B cell (primary cell): ENCODE measurements at regions not wholly inside any gene's neighbourhood (a gene's known extent, or its start where the extent isn't known, plus 50 kb on each side); places are given as distances from the start of the nearest gene placed in this dataset.
"Not testable (repeated sequence)": the region's sequence is repeated elsewhere in the genome, so short reads cannot be mapped to it uniquely, and the experiment has no call there.

Experiments
- ATAC-seq: fragments of 200-7000 bp; cut with Tn5 transposase; one replicate; pipeline ENCODE4 v1.10.0; 2021; ENCODE audit warnings: low read depth, mild to moderate bottlenecking, moderate number of reproducible peaks, moderate library complexity
- CTCF ChIA-PET: fragments of 350-600 bp; sonication (Branson Sonifier 250); formaldehyde crosslinking; loops from one replicate; lab custom pipeline; 2021; ENCODE audit warnings: antibody characterized with exemption, inconsistent platforms; lab: Charles Lee
- POLR2A ChIA-PET: fragments of 350-600 bp; sonication (Branson Sonifier 250); formaldehyde crosslinking; loops from one replicate; lab custom pipeline; 2021; ENCODE audit warnings: antibody characterized with exemption; lab: Charles Lee
- DNase-seq: peaks from one replicate; pipeline ENCODE4 v3.0.0; 2013
- H2AFZ ChIP-seq: 2 replicates; pipeline ENCODE4 v1.6.1; 2012; ENCODE audit warnings: mild to moderate bottlenecking, low read depth, low read length; ENCODE audit not compliant: insufficient read depth, poor library complexity, severe bottlenecking
- H3K27ac ChIP-seq, 2 donors: 1 replicate in 1 of 2; 2 replicates in 1 of 2; pipeline ENCODE4 v1.5.1; 2012 to 2013; ENCODE audit warnings: low read length in 2 of 2, mild to moderate bottlenecking in 2 of 2, moderate library complexity in 1 of 2
- H3K27me3 ChIP-seq, 4 experiments: fragments of 200-600 bp in 1 of 4; sonication (generic) in 1 of 4; replicated peaks in 1 of 4; 1 replicate in 2 of 4; 2 replicates in 2 of 4; pipeline versions ENCODE4 v1.6.1 to v1.7.0; 2013 to 2016; ENCODE audit warnings: low read length in 3 of 4, mild to moderate bottlenecking in 2 of 4, mixed read lengths in 1 of 4, moderate library complexity in 1 of 4; ENCODE audit not compliant: insufficient read depth in 4 of 4, control insufficient read depth in 3 of 4; ENCODE audit errors: control extremely low read depth in 1 of 4
- H3K36me3 ChIP-seq, 2 experiments: replicated peaks in 1 of 2; 1 replicate in 1 of 2; 2 replicates in 1 of 2; pipeline versions ENCODE4 v1.6.1 to v1.7.1; 2013; ENCODE audit warnings: low read length in 1 of 2; ENCODE audit not compliant: insufficient read depth in 2 of 2, control insufficient read depth in 1 of 2; ENCODE audit errors: control extremely low read depth in 1 of 2, extremely low read depth in 1 of 2
- H3K4me1 ChIP-seq, 2 donors: fragments of 200-600 bp in 1 of 2; sonication (generic) in 1 of 2; 1 replicate in 1 of 2; 2 replicates in 1 of 2; pipeline versions ENCODE4 v1.5.1 to v1.6.1; 2013 to 2017; ENCODE audit warnings: low read length in 2 of 2; ENCODE audit not compliant: control insufficient read depth in 2 of 2, insufficient read depth in 2 of 2
- H3K4me2 ChIP-seq: replicated peaks from 2 replicates; pipeline ENCODE3; 2012; ENCODE audit warnings: mild to moderate bottlenecking, low read depth, low read length; ENCODE audit not compliant: poor library complexity, severe bottlenecking
- H3K4me3 ChIP-seq, 5 experiments: fragments of 200-600 bp in 1 of 5; sonication (generic) in 1 of 5; 1 replicate in 3 of 5; 2 replicates in 2 of 5; pipeline versions ENCODE4 v1.5.1 to v1.7.0; 2011 to 2016; ENCODE audit warnings: low read length in 4 of 5, mild to moderate bottlenecking in 4 of 5, low read depth in 2 of 5, control low read depth in 1 of 5, moderate library complexity in 1 of 5; ENCODE audit not compliant: insufficient read depth in 1 of 5; ENCODE audit errors: control extremely low read depth in 1 of 5, extremely low read depth in 1 of 5
- H3K79me2 ChIP-seq: fragments of 200-600 bp; sonication (generic); one replicate; pipeline ENCODE4 v1.6.0; 2016; ENCODE audit warnings: low read length; ENCODE audit not compliant: control insufficient read depth, insufficient read depth
- H3K9ac ChIP-seq: fragments of 200-600 bp; sonication (generic); 2 replicates; pipeline ENCODE4 v1.6.1; 2017; ENCODE audit warnings: mild to moderate bottlenecking, low read length, moderate library complexity
- H3K9me3 ChIP-seq, 3 donors: one replicate each; pipeline versions ENCODE4 v1.6.1 to v1.7.1; 2013; ENCODE audit warnings: low read length in 2 of 3; ENCODE audit not compliant: control insufficient read depth in 2 of 3, insufficient read depth in 1 of 3; ENCODE audit errors: control extremely low read depth in 1 of 3
- H4K20me1 ChIP-seq: 2 replicates; pipeline ENCODE4 v1.6.0; 2012; ENCODE audit warnings: mild to moderate bottlenecking, low read length; ENCODE audit not compliant: insufficient read depth, control insufficient read depth, poor library complexity, severe bottlenecking
- H3K27ac Mint-ChIP-seq: one replicate; pipeline ENCODE4 v1.8.0; 2021; ENCODE audit warnings: mixed read lengths
- H3K27me3 Mint-ChIP-seq: one replicate; pipeline ENCODE4 v1.8.0; 2021; ENCODE audit warnings: mixed read lengths
- H3K4me1 Mint-ChIP-seq: one replicate; pipeline ENCODE4 v1.8.0; 2021; ENCODE audit warnings: mixed read lengths
- H3K4me3 Mint-ChIP-seq: one replicate; pipeline ENCODE4 v1.8.0; 2021; ENCODE audit warnings: mixed read lengths
- H3K9me3 Mint-ChIP-seq: one replicate; pipeline ENCODE4 v1.8.0; 2022; ENCODE audit warnings: mixed read lengths; ENCODE audit not compliant: insufficient read depth
- CTCF ChIP-seq: fragments of 200-600 bp; IDR thresholded peaks from one replicate; pipeline ENCODE4 v1.8.0; 2022; ENCODE audit warnings: antibody characterized with exemption, mild to moderate bottlenecking
- EZH2 ChIP-seq: IDR thresholded peaks from 2 replicates; pipeline ENCODE4 v1.6.1; 2012; ENCODE audit warnings: borderline replicate concordance, low read depth, mild to moderate bottlenecking, moderate library complexity, low read length; ENCODE audit not compliant: insufficient read depth, poor library complexity, severe bottlenecking
- WGBS: methylation state at CpG from one replicate; pipeline ENCODE4 v1.1.5; 2013; ENCODE audit warnings: missing lambda C conversion rate; ENCODE audit not compliant: insufficient coverage; 5-methylcytosine and 5-hydroxymethylcytosine counted together
- intact Hi-C: fragments of 100-400 bp; cut with micrococcal nuclease; formaldehyde crosslinking; loops from one replicate; pipeline ENCODE4 v1.10.0; 2022

DNA sequence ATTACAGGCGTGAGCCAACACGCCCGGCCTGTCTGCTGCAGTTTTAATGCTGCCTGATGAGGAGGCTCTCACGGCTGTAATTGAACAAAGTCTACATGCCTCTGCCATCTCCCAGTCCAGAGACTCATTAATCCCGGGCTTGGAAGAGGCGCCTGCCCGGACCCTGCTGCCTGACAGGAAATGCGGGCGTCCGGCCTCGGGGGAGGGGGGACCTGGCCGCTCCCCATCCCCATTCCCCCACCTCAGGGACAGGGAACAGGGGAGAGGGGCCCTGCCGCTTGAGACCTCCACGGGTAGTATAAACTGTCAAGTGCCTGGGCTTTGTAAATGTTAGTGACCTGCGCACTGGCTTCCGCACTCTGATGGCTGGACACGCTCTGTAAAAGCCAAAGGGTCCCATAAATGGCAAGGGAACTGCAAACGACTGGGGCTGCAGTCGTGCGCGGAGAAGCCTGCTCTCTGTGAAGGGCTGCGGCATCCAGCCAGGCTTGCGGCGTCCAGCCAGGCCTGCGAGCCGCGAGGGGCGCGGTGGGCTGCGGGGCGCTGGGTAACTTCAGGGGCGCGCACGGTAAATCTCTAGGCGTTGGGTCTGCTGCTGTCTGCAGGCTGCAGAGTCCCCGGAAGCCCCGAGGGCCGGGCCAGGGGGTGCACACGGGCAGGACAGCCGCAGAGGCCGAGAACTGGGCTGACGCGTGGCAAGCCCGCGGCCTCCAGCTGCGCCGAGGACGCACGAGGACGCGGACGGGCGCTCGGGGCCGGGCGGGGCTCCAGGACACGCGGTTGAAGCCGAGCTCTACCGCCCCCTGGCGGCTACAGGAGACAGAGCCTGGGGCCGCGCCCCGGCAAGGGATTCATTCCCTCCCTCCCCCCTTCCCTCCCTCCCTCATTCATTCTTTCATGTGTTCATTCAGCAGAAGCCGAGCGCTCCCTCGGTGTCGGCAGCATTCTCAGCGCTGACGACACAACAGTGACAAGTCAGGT lies 78.4 kb downstream of the KCNJ18 start:
- H3K79me2 ChIP-seq, H2AFZ ChIP-seq, H3K4me3 Mint-ChIP-seq, CTCF ChIA-PET, H3K4me1 Mint-ChIP-seq, H3K4me2 ChIP-seq, H3K27me3 Mint-ChIP-seq, H3K4me3 ChIP-seq, POLR2A ChIA-PET, H3K27ac Mint-ChIP-seq, H3K27ac ChIP-seq, H3K4me1 ChIP-seq, H3K27me3 ChIP-seq, DNase-seq, H3K9ac ChIP-seq, intact Hi-C loops, H3K9me3 Mint-ChIP-seq, H4K20me1 ChIP-seq, H3K36me3 ChIP-seq: not testable (repeated sequence)
- whole genome bisulfite sequencing, result 43% methylated on average over 11 of the region's 70 CpGs
- H3K9me3 ChIP-seq, result peaks cover 0 to 18% (median 0%) of the 10 kb centered on the region in 3 donors
- ATAC-seq, result peak; percentile 94

GRCh38 chr17:21772321-21772720 lies 80.0 kb downstream of the KCNJ18 start:
- Histone ChIP-seq H3K4me3 (no peak overlapping the region), H3K79me2 (no peaks in the 10 kb centered on the region), H3K36me3 (no peaks in the 10 kb centered on the region), H3K4me1 (no peaks in the 10 kb centered on the region), H3K9ac (no peak overlapping the region), H3K4me2 (no peak overlapping the region), H3K27me3 (no peaks in the 10 kb centered on the region), H2AFZ (no peak overlapping the region), H3K9me3 (peaks cover 0 to 15% (median 0%) of the 10 kb centered on the region in 3 donors), H4K20me1 (no peaks in the 10 kb centered on the region), H3K27ac (no peak overlapping the region)
- ChIA-PET POLR2A (no interaction called here), CTCF (no interaction called here)
- no peaks in the 10 kb centered on the region for H3K4me1 Mint-ChIP-seq
- no peak overlapping the region for H3K4me3 Mint-ChIP-seq
- no peak overlapping the region for H3K27ac Mint-ChIP-seq
- H3K27me3 Mint-ChIP-seq, result no peaks in the 10 kb centered on the region
- DNase-seq (no peak), ATAC-seq (no peak)
- no peaks in the 10 kb centered on the region for H3K9me3 Mint-ChIP-seq
- TF ChIP-seq CTCF, result no peak
- TF ChIP-seq EZH2, result no peak
- 53% methylated on average over 4 of the region's 4 CpGs for WGBS
- intact Hi-C loops, result no loop called here

DNA sequence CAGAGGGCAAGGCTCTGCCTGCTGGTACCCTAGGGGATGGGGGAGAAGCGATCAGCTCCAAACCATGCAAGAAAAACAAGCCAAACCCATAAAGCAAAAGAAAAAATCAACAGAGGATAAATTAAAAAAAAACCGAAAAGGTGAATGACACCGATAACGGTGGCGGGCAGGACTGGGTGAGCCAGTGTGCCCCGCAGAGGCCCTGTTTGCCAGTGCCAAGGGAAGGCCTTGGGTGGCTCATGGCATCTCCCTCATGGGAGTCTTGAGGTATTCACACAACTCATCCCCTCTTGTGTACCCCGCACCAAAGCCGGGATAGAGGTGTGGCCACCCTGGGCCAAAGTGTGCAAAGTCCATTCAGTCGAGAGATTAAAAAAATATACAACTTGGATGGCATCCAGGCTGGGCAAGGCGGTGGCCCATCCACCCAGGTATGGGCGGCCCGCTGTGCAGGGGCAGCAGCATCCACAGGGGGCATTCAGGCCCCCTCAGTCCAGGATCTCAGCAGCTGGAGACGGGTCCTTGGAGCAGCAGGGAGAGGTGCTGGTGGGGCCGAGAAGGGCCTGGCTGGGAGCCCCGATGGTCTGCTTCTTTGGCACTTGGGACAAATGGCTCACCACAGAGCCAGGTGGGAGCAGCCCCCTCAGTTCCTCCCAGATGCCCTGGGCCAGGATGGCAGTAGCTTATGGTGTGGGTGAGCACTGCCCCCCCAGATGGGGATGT lies 80.8 kb downstream of the KCNJ18 start:
- H3K4me1 ChIP-seq, H3K36me3 ChIP-seq, H3K27ac Mint-ChIP-seq, H4K20me1 ChIP-seq, H2AFZ ChIP-seq, H3K4me3 Mint-ChIP-seq, H3K9ac ChIP-seq, POLR2A ChIA-PET, H3K4me2 ChIP-seq, H3K27me3 ChIP-seq, intact Hi-C loops, H3K9me3 Mint-ChIP-seq, H3K27ac ChIP-seq, H3K4me1 Mint-ChIP-seq, CTCF ChIA-PET, H3K27me3 Mint-ChIP-seq, H3K79me2 ChIP-seq, H3K9me3 ChIP-seq, DNase-seq, H3K4me3 ChIP-seq, ATAC-seq: not testable (repeated sequence)
- 90% methylated on average over 10 of the region's 15 CpGs for WGBS
